ENCODE measurements at regions not wholly inside any gene's neighbourhood (a gene's known extent, or its start where the extent isn't known, plus 50 kb on each side); places are given as distances from the start of the nearest gene placed in this dataset.

- Histone ChIP-seq H3K4me3 (ENCODE audit: low read length) (no peak overlapping the region), H3K9ac (ENCODE audit: low read length) (no peak overlapping the region), H3K79me2 (ENCODE audit: low read length) (no peaks in the 10 kb centered on the region), H3K36me3 (replicated peaks; ENCODE audit: insufficient read depth, low read length) (no peaks in the 10 kb centered on the region), H3K9me3 (replicated peaks; ENCODE audit: insufficient read depth, low read length) (no peaks in the 10 kb centered on the region), H2AFZ (ENCODE audit: low read length) (no peak overlapping the region), H3K4me1 (ENCODE audit: low read length) (no peaks in the 10 kb centered on the region), H3F3A (ENCODE audit: insufficient read depth, low read length) (no peaks in the 10 kb centered on the region), H4K20me1 (ENCODE audit: insufficient read depth, low read length) (no peaks in the 10 kb centered on the region), H3K4me2 (ENCODE audit: low read depth, low read length) (no peak overlapping the region), H3K27me3 (replicated peaks; ENCODE audit: insufficient read depth, low read length) (no peaks in the 10 kb centered on the region), H3K9me2 (replicated peaks; ENCODE audit: insufficient read depth, low read length) (no peaks in the 10 kb centered on the region), H3K27ac (ENCODE audit: low read length) (no peak overlapping the region)
- TF ChIP-seq EZH2phosphoT487 (IDR thresholded peaks at IDR 0.05; ENCODE audit: low read length) (no peak), CTCF (IDR thresholded peaks at IDR 0.05; ENCODE audit: low read length) (no peak), EZH2 (optimal IDR thresholded peaks at IDR 0.05; ENCODE audit: low read depth, low read length) (no peak)
- DNase-seq, result peak; percentile 32
Observed at GRCh38 chr1:208910161-208910560, 666.0 kb upstream of the PLXNA2 start.

GRCh38 chr1:208917281-208917680, 666.2 kb upstream of the CAMK1G start:
- no peak overlapping the region for H2AFZ ChIP-seq (ENCODE audit: low read length)

GRCh38 chr1:208917723-208918122, 665.8 kb upstream of the CAMK1G start:
- Histone ChIP-seq H3K27ac (ENCODE audit: low read length) (no peak overlapping the region), H3K9me2 (replicated peaks; ENCODE audit: insufficient read depth, low read length) (no peaks in the 10 kb centered on the region), H3K4me1 (ENCODE audit: low read length) (peaks cover 11% of the 10 kb centered on the region; the same call in 1 of the 2 replicates), H2AFZ (ENCODE audit: low read length) (no peak overlapping the region), H3K4me2 (ENCODE audit: low read depth, low read length) (no peak overlapping the region), H3K9me3 (replicated peaks; ENCODE audit: insufficient read depth, low read length) (no peaks in the 10 kb centered on the region), H3F3A (ENCODE audit: insufficient read depth, low read length) (no peaks in the 10 kb centered on the region), H4K20me1 (ENCODE audit: insufficient read depth, low read length) (no peaks in the 10 kb centered on the region), H3K27me3 (replicated peaks; ENCODE audit: insufficient read depth, low read length) (no peaks in the 10 kb centered on the region), H3K79me2 (ENCODE audit: low read length) (no peaks in the 10 kb centered on the region), H3K9ac (ENCODE audit: low read length) (no peak overlapping the region), H3K36me3 (replicated peaks; ENCODE audit: insufficient read depth, low read length) (no peaks in the 10 kb centered on the region), H3K4me3 (ENCODE audit: low read length) (no peak overlapping the region)
- DNase-seq, result no peak
- TF ChIP-seq EZH2 (optimal IDR thresholded peaks at IDR 0.05; ENCODE audit: low read depth, low read length), result no peak
- no peak for TF ChIP-seq EZH2phosphoT487 (IDR thresholded peaks at IDR 0.05; ENCODE audit: low read length)
- TF ChIP-seq CTCF (IDR thresholded peaks at IDR 0.05; ENCODE audit: low read length), result no peak

More at GRCh38 chr1:208917281-208917680, 666.2 kb upstream of the CAMK1G start:
- 0 out of 2 replicates have a peak, but pooled peaks cover 8% of the 10 kb centered on the region for H3K4me1 ChIP-seq (ENCODE audit: low read length)
- H4K20me1 ChIP-seq (ENCODE audit: insufficient read depth, low read length), result no peaks in the 10 kb centered on the region
- no peak overlapping the region for H3K4me3 ChIP-seq (ENCODE audit: low read length)
- H3K9ac ChIP-seq (ENCODE audit: low read length), result no peak overlapping the region
- H3K36me3 ChIP-seq (replicated peaks; ENCODE audit: insufficient read depth, low read length), result no peaks in the 10 kb centered on the region
- DNase-seq, result no peak
- H3K27me3 ChIP-seq (replicated peaks; ENCODE audit: insufficient read depth, low read length), result no peaks in the 10 kb centered on the region
- no peaks in the 10 kb centered on the region for H3K79me2 ChIP-seq (ENCODE audit: low read length)
- H3K9me2 ChIP-seq (replicated peaks; ENCODE audit: insufficient read depth, low read length), result no peaks in the 10 kb centered on the region
- no peaks in the 10 kb centered on the region for H3F3A ChIP-seq (ENCODE audit: insufficient read depth, low read length)
- no peak overlapping the region for H3K27ac ChIP-seq (ENCODE audit: low read length)
- TF ChIP-seq EZH2 (optimal IDR thresholded peaks at IDR 0.05; ENCODE audit: low read depth, low read length) (no peak), EZH2phosphoT487 (IDR thresholded peaks at IDR 0.05; ENCODE audit: low read length) (no peak), CTCF (IDR thresholded peaks at IDR 0.05; ENCODE audit: low read length) (no peak)
- H3K4me2 ChIP-seq (ENCODE audit: low read depth, low read length), result no peak overlapping the region
- H3K9me3 ChIP-seq (replicated peaks; ENCODE audit: insufficient read depth, low read length), result no peaks in the 10 kb centered on the region

Data from MM.1S (cell line).